NCI-H2171 (cell line): ENCODE measurements at regions not wholly inside any gene's neighbourhood (a gene's known extent, or its start where the extent isn't known, plus 50 kb on each side); places are given as distances from the start of the nearest gene placed in this dataset.
"Not testable (repeated sequence)": the region's sequence is repeated elsewhere in the genome, so short reads cannot be mapped to it uniquely, and the experiment has no call there.

Experiments used
- DNase-seq: peaks from one replicate; lab custom pipeline; 2025; lab: John Stamatoyannopoulos, UW

DNA sequence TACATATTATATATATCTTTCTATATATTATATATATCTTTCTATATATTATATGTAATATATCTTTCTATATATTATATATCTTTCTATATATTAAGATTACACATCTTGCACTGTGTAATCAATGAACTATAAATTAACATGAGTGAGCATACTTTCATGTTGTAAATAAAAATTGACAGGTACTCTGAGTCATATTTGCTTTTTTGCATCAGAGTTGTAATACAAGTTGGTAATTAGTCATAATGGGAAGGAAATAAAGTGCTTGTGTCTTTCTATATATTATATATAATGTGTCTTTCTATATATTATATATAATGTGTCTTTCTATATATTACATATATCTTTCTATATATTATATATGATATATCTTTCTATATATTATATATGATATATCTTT is 172.5 kb upstream of the MAGI2 start:
- not testable (repeated sequence) for DNase-seq

DNA sequence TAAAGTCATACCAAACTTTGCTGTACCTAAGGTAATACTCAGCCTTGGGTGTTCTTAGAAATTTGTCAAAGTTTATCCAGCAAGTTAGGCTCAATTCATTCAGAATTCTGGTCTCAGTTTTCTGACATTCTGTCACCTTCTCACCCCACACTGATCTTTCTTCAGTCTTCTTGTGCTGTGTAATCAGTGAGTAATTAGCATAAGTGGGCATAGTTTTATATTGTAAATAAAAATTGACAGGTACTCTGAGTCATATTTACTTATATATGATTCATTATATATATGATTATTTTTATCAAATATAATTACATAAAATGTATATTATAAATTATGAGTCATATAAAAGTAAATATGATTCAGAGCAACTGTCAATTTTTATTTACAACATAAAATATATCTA is 170.9 kb upstream of the MAGI2 start:
- no peak for DNase-seq

DNA sequence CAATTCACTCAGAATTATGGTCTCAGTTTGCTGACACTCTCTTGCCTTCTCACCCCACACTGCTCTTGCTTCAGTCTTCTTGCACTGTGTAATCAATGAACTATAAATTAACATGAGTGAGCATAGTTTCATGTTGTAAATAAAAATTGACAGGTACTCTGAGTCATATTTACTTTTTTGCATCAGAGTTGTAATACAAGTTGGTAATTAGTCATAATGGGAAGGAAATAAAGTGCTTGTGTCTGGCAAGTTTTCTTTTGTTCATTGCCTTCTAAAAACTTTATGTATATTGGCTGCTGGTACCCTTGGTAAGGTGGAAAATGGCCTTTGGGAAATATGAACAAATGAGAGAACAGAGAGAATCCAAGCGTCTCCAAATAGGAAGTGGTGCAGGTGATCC is 169.3 kb upstream of the MAGI2 start:
- DNase-seq: no peak

DNA sequence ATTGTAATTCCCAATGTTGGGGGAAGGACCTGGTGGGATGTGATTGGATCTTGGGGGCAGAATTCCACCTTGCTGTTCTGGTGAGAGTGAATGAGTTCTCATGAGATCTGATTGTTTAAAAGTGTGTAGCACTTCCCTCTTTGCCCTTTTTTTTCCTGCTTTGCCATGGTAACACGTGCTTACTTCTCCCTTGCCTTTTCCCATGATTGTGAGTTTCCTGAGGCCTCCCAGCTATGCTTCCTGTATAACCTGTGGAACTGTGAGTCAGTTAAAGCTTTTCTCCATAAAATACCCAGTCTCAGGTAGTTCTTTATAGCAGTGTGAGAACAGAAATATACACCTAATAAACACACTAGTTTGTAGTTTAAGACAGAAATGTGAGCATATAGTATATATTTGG is 166.8 kb upstream of the MAGI2 start:
- DNase-seq: no peak

DNA sequence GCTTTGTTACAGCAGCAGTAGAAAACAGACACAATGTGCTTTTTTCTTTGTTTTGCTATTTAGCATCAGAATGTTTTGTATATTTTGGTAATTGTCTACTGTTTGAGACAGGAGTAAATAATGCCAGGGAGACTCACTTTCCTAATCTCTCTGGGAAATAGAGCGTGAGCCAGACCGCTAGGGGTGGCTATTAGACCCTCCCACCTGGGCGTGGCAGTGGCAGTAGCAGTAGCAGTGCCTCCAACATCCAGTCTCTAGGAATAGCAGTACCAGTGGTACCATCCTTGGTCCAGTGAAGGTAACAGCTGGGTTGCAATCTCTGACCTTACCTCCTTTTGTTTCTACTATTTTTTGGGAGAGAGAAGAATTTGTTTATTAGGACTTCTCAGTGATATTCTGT is 165.7 kb upstream of the MAGI2 start:
- no peak for DNase-seq

DNA sequence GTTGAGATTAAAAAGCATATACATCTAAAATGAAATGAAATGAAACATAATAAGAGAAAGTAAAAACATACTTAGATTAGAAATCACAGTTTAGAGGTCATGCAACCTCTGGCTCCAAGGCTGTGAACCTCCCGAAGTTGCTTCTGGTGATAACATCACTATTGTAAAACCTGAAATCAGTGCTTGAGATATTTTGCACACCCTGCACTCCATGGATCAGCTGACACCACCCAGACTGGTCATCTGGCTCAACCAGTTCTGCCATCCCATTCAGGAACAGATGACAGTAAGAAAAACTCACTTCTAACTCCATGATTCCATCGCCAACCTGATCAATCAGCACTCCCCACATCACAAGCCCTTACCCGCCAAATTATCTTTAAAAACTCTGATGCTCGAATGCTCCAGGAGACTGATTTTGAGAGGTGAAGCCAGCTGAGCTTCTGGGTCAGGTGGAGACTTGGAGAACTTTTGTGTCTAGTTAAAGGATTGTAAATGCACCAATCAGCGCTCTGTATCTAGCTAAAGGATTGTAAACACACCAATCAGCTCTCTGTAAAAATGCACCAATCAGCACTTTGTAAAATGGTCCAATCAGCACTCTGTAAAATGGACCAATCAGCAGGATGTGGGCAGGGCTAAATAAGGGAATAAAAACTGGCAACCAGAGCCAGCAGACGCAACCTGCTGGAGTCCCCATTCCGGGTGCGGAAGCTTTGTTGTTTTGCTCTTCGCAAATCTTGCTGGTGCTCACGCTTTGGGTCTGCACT is 162.6 kb upstream of the MAGI2 start:
- DNase-seq: no peak

DNA sequence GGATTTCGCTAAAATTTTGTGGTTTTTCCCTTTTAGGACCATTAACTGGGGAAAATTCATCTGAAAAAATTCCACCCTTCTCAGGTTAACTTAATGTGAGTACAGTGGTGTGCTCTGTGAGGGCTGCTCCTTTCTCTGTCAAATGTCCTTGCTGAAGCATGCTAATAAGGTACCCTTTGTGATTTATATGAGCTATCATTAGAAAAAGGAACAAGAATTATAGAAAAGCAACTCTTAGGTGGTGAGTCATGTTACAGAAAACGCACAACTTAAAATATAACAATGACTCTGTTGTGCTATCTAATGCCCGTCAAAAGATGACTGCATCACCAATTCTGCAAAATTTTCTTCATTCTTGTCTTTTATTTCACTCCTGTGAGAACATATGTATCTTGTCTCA is 162.0 kb upstream of the MAGI2 start:
- no peak for DNase-seq

DNA sequence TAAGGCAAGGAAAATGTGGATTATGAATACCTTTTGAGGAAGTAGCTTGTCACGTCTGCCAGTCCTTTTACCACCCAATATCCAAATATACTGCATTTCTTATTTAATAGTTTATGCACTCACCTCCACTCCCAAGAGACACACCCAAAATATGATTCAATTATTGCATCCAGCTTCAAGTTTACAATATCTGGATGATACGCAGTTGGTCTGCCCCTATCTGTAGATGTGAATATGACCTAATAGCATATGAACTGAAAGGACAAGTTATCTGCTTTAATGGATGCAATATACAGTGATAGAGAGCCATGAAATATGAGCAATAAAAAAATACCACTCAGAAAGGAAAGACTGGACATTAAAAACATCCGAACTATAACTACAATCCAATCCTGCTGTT is 159.4 kb upstream of the MAGI2 start:
- no peak for DNase-seq

DNA sequence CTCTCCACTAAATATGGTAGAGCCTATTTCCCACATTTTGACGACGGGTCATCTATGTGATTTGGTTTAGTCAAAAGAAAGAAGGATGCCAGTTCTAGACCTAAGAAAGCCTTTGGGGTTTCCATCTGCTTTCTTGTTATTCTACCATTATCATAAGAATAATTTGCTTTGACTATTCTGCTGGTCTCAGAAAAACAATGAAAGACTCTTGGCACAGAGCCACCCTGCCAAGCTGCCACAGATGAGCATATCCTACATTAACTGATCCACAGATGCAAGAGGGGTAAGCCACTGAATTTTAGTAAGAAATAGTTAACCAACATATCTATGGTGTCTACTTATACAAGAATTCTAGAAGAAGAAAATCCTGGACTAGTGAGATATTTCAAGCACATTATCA is 158.6 kb upstream of the MAGI2 start:
- peak; percentile 49 for DNase-seq

DNA sequence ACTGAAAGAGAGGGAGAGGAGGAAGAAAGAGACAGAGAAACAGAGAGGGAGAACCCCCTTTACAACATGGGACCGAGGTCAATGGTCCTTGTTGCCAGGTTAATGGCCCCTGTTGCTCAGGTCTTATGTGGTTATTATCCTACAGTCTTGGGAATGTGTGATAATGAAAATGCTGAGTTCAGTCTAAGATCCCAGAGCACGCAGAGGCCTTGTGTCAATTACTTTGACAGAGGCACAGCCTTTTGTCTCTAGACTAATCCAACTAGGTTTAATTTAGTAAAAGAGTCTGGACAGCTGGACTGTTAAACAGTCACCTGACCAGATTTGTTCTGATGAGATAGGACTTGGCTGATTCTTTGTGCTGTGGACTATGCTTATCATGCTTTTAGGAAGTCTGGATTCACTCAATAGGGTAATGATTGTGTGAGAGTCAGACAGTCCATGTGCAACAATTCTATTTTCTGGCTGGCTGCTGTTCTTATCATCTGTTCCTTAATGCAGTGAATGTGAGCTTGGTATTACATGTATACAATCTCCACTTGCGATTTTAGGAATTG is 157.4 kb upstream of the MAGI2 start:
- no peak for DNase-seq

DNA sequence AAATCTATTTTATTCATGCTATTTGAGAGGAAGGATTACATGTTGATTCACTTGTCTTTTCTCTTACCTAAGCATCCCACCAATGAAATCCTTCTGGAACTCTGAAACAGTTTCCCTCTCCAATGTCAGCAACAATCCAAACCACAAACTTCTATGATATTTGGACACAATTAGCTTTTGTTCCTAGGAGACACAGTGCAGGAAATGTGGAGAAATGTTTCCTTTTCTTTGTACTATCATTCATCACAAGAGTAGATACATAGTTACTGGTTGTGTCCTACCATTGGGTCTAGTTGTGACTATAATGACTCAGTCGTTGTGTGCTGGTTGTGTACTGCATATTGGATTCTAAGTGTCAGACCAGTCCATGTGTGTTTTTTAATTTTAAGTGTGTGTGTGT is 156.8 kb upstream of the MAGI2 start:
- no peak for DNase-seq

DNA sequence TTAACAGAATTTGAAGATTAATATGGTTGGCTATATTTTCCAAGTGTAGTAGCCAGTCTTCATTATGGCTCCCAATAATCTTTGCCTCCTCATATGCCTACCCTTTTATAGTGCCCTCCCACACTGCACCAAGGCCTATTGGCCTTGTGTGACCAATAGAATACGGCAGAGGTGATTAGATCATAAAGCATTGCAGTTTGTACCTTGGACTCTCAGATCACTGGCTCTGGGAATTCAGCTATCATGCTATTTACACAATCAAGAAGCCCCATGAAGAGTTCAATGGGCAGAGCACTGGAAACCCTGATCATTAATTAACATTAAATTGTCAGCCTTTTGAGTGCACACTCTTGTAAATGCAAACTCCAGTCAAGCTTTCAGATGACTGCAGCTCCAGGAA is 154.5 kb upstream of the MAGI2 start:
- DNase-seq: no peak

DNA sequence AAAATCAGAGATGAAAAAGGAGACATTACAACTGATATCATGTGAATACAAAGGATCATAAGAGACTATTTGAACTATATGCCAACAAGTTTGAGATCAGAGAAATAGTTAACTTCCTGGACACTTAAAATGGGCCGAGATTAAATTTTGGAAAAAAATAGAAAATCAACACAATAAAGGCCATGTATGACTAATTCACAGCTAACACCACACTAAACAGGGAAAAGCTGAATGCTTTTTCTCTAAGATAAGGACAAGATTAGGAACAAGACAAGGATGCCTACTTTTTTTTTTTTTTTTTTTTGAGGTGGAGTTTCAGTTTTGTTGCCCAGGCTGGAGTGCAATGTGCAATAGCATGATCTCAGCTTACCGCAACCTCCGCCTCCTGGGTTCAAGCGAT is 151.4 kb upstream of the MAGI2 start:
- no peak for DNase-seq

DNA sequence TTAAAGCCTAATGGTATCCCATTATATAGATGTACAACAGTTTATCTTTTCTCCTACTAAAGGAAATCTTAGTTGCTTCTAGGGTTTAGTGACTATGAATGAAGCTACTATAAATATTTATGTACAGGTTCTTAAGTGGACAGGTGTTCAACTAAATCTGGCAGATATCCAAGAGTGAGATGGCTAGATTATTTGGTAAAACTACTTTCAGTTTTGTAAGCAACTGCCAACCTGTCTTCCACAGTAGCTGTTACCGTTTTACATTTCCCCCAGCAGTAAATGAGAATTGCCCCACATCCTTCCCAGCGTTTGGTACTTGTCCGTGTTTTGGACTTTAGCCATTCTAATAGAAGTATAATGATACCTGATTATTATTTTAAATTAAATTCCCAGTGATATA is 144.9 kb upstream of the MAGI2 start:
- DNase-seq: peak; percentile 67

DNA sequence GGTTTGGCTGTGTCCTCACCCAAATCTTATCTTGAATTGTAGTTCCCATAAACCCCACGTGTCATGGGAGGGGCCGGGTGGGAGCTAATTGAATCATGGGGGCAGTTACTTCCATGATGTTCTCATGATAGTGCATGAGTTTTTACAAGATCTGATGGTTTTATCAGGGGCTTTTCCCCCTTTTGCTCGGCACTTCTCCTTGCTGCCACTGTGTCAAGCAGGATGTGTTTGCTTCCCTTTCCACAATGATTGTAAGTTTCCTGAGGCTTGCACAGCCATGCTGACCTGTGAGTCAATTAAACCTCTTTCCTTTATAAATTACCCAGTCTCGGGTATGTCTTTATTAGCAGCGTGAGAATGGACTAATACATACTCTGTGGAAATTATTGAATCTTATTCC is 141.2 kb upstream of the MAGI2 start:
- DNase-seq: not testable (repeated sequence)

DNA sequence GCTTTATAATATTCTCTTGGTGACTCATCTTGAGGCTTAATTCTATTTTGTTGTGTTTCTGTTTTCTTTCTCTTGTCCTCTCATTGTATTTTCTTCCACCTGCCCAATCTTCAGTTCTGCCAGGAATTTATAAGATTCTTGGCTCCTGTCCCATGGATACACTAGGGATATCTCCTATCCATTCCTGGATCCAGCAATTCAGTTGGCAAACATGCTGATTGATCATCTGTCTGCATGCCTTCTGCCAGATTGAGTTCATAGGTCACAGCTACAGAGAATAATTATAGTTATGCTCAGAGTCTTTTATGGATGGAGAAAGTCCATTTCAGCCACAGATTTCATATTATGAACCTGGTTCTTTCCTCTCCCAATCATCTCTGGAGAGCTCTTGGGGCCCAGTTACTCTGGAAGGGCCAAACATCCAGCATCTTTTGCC is 140.4 kb upstream of the MAGI2 start:
- peak; percentile 80 for DNase-seq

DNA sequence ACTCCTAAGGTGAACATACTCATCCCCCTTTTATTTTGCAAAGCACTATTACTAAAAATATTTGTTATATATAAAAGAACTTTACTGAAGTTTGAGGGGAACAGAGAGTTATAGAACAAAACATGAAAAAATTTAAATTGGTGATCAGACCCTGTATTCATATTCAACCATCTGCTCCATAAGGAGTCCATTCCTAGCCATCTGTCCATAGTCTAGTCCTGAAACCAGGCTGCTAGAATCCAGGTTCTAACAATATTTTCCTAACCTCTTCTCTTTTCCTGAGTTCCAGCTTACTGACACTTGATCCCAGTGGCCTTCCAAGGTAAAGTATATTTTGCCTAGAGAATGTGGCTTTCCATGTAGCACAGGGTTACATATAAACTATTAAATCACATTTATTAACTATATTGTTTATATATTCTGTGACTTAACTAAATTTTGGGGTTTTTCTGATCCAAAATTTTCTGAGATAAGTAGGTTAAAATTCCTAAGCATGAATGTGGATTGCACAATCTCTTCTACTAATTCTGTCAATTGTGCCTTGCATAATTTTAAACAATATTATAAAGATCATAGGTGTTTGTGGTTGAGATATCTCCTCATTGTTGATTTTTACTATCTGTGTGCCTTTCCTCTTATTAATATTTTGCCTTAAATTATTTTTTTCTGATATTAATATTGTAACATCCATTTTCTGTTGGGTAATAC is 137.6 kb upstream of the MAGI2 start:
- DNase-seq: peak; percentile 21

DNA sequence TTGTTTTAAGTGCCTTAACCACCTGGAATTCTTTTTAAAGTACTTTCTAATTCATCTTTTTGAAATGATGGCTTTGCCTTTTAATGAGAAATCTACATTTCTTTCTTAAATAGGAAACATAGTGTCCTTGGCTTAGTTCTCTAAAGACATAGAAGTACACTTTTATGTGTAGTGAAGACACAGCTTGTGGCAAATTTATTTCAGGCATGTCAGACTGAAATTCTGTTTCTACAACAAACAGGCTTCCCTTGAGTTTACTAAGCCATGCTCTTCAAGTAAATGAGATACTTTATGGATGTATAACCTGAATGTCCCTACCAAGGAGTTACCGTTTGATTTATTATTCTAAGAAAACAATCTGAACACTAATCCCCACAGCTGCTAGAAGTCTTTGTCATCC is 136.9 kb upstream of the MAGI2 start:
- DNase-seq: no peak

DNA sequence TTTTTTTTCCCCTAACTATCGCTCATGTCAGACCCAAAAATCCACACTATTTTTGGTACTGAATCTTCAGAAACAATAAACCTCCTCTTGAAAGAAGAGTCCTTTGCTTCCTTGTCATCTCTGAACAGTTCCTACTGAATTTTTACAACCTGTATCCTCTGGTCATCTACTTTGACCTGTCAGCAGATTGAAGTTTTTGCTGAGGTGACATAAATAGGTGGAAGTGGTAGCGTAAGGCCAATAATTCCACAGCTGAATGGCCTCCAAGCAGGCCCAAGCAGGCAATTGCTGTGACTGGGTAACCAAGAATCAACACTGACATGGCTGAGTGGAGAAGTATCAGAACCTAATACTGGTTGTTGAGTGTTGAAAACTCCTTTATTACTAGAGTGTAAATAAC is 117.4 kb upstream of the MAGI2 start:
- no peak for DNase-seq

DNA sequence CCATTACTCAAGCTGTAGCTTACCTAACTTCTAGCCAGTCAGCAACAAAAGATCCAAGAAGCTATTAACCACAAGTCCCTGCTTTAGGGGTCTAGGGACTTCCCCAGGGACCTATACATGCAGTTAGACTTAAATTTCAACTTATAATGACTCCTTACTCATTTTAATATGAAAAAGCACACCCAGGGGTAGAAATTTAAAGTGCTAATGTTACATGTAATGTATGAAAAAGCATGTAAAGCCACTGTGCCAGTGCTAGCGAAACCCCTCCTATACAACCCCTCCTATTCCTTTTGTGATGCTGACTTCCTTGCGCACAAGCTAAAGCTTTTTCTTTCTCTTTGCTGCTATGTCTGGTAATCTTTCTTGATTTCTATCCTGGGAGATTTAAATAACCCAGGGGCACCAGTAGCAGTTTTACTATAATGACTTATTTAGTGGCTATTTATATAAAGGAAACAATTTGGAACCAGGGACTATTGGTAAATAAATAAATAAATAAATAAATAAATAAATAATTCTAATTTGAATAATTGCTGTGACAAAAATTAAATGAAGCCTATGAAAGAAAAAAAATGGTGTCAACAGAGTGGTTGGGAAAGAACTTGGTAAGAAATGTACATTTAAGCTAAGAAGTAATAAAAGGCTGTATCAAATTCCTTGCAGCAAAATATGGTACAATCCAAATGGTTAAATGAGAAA is 110.5 kb upstream of the MAGI2 start:
- no peak for DNase-seq

DNA sequence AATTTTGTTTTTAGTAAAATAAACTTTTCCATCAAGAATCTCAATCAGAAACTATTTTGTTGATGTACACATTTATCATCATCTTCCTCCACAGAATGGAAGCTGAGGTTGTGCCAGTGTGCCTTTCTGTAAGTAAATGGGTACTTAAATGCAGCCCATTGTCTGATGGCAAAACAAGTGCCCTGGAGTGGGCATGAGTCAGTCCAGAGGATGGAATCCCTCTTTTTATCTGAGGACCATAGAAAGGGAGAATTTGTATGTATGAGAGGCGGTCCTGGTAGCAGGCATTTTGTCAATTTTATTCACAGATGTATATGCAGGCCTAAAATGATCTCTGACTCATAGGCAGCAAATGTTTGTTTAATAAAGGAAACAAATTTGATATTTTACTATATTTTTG is 102.1 kb upstream of the MAGI2 start:
- DNase-seq: no peak

DNA sequence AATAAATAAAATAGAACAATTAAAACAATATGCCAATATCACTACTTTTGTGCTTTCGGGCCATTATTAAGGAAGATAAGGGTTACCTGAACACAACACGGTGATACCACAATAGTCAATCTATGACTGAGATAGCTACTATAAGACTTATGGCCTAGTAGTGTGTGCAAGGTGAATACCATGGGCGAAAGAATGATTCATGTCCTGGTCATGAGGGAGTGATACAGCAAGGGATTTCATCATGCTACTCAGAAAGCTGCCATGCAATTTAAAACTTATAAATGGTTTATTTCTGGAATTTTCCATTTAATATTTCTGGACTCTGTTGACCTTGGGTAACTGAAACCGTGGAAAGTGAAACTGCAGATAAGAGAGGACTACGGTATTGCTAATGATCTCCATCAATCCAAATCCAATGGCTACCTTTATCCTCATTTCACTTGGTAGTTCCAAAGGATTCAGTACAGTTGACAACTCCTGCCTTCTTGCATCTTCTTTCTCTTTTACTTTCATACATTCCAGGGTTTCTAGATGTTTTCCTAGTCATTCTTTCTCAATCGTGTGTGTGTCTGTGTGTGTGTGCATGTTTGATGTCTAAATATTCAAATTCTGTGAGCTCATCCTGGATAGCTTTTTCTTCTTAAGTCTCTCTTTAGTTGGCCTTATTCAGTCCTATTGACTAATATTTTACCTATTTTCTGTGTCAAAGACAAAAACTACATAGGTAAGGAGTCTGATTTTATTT is 100.5 kb upstream of the MAGI2 start:
- no peak for DNase-seq
